GM12865 (cell line): ENCODE measurements at regions not wholly inside any gene's neighbourhood (a gene's known extent, or its start where the extent isn't known, plus 50 kb on each side); places are given as distances from the start of the nearest gene placed in this dataset.

Experiments
- DNase-seq: peaks from one replicate; pipeline ENCODE4 v3.0.0; 2010; ENCODE audit warnings: low read depth
- H3K4me3 ChIP-seq: 2 replicates; pipeline ENCODE4 v1.5.1; 2011; ENCODE audit warnings: mild to moderate bottlenecking, low read depth, low read length, control low read depth
- TF ChIP-seq, protein P1 (sequence below): IDR thresholded peaks from 2 replicates; pipeline ENCODE4 v1.5.1; 2011; ENCODE audit warnings: low read length, control low read depth, low read depth, inconsistent platforms; ENCODE audit not compliant: insufficient read depth; ENCODE audit errors: missing control alignments

GRCh38 chr5:60526336-60526875 is 173.6 kb downstream of the DEPDC1B start:
- no peak overlapping the region for H3K4me3 ChIP-seq
- TF ChIP-seq, protein P1, sequence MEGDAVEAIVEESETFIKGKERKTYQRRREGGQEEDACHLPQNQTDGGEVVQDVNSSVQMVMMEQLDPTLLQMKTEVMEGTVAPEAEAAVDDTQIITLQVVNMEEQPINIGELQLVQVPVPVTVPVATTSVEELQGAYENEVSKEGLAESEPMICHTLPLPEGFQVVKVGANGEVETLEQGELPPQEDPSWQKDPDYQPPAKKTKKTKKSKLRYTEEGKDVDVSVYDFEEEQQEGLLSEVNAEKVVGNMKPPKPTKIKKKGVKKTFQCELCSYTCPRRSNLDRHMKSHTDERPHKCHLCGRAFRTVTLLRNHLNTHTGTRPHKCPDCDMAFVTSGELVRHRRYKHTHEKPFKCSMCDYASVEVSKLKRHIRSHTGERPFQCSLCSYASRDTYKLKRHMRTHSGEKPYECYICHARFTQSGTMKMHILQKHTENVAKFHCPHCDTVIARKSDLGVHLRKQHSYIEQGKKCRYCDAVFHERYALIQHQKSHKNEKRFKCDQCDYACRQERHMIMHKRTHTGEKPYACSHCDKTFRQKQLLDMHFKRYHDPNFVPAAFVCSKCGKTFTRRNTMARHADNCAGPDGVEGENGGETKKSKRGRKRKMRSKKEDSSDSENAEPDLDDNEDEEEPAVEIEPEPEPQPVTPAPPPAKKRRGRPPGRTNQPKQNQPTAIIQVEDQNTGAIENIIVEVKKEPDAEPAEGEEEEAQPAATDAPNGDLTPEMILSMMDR, result no peak
- no peak for DNase-seq

GRCh38 chr5:60522292-60522905 is 177.6 kb downstream of the DEPDC1B start:
- H3K4me3 ChIP-seq, result peak overlapping the region; percentile 73
- TF ChIP-seq, protein P1, result no peak
- DNase-seq, result peak; percentile 83

- H3K4me3 ChIP-seq, result peak overlapping the region; percentile 73
- DNase-seq, result peak; percentile 82
Measured at GRCh38 chr5:60521376-60522291, 178.3 kb downstream of the DEPDC1B start.

DNA sequence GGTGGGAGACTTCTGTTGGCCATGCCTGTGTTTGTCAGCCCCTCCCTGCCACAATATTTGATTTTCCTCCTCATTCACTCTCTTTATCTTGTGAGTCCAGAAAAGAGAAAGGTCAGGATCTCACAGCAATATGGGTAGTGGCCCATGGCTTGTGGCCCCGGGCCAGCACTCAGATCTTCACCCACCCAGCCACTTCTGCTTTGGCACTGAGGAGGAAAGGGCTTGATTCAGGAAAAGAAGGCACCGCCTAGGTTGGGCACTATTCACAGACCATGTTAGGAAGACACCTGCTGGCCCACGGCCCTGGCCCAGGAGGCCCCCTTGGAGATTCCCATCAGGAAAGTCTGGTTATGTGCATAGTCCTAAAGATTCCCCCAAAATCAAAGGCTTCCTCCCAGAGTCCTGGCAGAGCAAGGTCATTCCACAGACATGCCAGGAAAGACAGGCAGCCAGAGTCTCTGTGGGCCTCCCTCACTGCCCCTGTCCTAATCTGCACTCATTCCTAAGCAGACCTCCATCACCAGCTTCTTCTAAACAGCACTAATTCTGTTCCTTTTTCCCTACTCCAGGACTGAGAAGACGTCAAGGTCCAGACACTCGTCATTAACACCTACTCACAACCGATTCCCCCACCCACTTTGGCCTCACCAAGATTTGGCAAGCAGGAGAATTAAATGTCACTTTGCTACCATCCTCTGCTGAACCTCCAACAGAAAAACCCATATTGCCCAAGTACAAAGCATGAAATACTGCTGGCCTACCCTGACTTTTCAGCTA is 179.3 kb downstream of the DEPDC1B start:
- H3K4me3 ChIP-seq, result peak overlapping the region; percentile 73
- DNase-seq, result no peak
- TF ChIP-seq, protein P1, result no peak

More at GRCh38 chr5:60521376-60522291, 178.3 kb downstream of the DEPDC1B start:
- TF ChIP-seq, protein P1, result peak; percentile 21

DNA sequence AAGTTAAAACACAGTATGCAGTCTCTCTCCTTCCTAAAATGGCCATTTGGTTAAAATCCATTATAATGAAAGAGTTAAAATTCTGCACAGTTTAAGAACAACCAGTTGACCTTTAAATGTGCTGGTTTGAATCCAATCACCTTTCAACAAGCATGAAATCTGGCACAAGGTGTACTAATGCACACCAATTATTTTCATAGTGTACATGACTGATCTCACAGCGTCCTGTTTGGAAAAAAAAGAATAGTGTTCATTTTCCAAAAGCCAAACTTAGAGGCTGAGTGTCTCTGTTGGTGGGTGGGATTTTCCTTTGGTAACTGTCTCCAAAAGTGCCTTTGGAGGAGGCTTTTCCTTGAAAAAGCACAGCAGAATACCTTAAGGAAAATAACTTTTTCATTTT is 180.6 kb downstream of the DEPDC1B start:
- DNase-seq, result no peak
- peak overlapping the region; percentile 73; the same call in 1 of the 2 replicates for H3K4me3 ChIP-seq
- TF ChIP-seq, protein P1, result no peak

- DNase-seq, result no peak
- TF ChIP-seq, protein P1, result no peak
- no peak overlapping the region for H3K4me3 ChIP-seq
Measured at GRCh38 chr5:60517850-60518249, 182.1 kb downstream of the DEPDC1B start.
